GM12872 (cell line): ENCODE measurements at regions not wholly inside any gene's neighbourhood (a gene's known extent, or its start where the extent isn't known, plus 50 kb on each side); places are given as distances from the start of the nearest gene placed in this dataset.

Experiments
- TF ChIP-seq, protein P1 (sequence below): IDR thresholded peaks from 3 replicates; pipeline ENCODE4 v1.5.1; 2011; ENCODE audit warnings: low read depth, mild to moderate bottlenecking, low read length, moderate library complexity; ENCODE audit not compliant: insufficient read depth

GRCh38 chr3:124230998-124231397 lies 239.1 kb upstream of the ROPN1 start:
- TF ChIP-seq, protein P1, sequence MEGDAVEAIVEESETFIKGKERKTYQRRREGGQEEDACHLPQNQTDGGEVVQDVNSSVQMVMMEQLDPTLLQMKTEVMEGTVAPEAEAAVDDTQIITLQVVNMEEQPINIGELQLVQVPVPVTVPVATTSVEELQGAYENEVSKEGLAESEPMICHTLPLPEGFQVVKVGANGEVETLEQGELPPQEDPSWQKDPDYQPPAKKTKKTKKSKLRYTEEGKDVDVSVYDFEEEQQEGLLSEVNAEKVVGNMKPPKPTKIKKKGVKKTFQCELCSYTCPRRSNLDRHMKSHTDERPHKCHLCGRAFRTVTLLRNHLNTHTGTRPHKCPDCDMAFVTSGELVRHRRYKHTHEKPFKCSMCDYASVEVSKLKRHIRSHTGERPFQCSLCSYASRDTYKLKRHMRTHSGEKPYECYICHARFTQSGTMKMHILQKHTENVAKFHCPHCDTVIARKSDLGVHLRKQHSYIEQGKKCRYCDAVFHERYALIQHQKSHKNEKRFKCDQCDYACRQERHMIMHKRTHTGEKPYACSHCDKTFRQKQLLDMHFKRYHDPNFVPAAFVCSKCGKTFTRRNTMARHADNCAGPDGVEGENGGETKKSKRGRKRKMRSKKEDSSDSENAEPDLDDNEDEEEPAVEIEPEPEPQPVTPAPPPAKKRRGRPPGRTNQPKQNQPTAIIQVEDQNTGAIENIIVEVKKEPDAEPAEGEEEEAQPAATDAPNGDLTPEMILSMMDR = no peak

DNA sequence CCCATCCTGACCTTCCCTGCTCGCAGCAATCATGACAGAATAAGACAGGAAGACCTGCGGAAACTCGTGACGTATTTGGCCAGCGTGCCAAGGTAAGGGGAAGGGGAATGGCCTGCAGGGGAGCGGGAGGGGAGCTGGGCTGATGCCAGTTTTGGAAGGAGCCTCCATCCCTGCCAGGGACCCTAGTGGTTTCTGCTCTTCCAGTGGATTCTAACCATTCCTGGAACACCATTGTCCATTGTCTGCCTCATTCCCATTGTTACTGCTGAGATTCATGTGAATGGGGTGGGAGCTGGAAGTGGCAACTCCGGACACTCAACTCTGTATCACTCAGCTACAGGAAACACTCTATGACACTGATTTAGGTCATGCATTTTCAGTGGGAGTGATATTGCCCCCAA lies 242.9 kb upstream of the ROPN1 start:
- TF ChIP-seq, protein P1 = no peak

DNA sequence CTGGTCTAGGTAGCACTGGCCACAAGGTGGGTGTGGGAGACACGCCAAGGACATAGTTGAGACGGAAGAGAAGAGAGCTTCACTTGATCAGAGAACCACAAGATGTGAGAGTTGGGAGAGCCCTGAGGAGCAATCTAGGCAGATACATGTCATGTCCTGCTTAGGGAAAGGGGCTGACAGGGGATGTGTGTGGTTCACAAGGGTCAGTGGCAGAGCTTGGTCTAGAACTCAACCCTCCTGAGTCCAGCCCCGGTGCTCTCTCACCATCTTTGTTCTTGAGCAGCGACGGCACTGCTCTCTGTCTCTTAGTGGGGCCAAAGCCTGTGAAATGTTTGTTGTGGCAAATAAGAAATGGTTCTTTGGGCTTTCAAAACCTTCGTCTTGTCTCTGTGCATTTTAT lies 243.5 kb upstream of the ROPN1 start:
- TF ChIP-seq, protein P1 = no peak

DNA sequence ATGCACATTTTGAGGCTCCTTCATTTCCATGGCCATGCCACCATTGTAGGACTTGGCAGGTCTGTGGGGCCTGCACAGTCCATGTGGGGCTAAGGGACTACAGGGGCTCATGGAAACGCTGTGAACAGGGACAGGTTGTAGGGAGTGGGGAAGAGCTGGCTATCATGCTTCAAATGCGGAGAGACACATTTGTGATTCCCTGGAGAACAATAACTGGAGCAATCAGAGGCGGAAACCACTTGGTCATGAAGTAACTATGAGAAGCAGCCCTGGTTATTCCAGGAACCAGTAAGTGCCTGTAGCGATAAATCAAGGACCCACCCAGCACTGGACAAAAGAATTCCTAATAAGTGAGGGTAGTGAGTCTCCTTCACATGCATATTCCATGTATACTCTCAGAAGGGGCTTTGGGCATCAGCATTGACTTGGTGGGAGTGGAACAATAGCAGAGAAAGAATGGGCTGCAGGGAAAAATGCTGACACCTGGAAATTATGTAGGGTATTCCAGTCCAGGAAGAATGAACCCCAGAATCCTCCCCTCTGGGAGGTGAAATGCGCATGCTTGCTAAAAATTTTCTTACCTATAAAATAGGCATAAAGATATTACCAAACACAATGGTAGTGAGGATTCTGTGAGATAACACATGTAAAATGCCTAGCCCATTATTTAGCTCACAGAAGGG lies 251.4 kb upstream of the ROPN1 start:
- TF ChIP-seq, protein P1 = no peak

DNA sequence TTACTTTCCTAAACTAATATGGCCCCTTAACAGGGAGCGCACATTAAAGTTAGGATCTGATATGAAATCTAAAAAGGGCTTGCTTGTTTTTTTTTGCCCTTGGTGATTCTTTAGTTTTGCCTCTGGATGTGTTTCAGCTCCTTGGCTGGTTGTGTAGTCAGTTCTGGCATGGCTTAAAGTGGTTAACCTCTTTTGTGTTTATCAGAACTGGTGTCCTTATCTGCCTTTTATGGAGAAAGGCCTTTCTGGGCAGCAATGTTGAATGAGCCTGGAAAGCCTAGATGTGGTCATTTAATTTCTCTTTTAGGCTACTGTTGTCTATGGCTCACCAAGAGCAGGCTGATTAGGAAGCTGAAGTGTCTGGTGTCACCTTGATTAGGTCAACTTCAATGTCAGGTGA lies 254.5 kb upstream of the ROPN1 start:
- TF ChIP-seq, protein P1 = no peak

- TF ChIP-seq, protein P1 = peak; percentile 67
These were observed 255.0 kb upstream of the ROPN1 start for GRCh38 chr3:124246949-124247348.

- TF ChIP-seq, protein P1 = no peak
These were observed 256.6 kb upstream of the ROPN1 start for GRCh38 chr3:124248471-124249028.
